ENCODE measurements at regions not wholly inside any gene's neighbourhood (a gene's known extent, or its start where the extent isn't known, plus 50 kb on each side); places are given as distances from the start of the nearest gene placed in this dataset.

DNA sequence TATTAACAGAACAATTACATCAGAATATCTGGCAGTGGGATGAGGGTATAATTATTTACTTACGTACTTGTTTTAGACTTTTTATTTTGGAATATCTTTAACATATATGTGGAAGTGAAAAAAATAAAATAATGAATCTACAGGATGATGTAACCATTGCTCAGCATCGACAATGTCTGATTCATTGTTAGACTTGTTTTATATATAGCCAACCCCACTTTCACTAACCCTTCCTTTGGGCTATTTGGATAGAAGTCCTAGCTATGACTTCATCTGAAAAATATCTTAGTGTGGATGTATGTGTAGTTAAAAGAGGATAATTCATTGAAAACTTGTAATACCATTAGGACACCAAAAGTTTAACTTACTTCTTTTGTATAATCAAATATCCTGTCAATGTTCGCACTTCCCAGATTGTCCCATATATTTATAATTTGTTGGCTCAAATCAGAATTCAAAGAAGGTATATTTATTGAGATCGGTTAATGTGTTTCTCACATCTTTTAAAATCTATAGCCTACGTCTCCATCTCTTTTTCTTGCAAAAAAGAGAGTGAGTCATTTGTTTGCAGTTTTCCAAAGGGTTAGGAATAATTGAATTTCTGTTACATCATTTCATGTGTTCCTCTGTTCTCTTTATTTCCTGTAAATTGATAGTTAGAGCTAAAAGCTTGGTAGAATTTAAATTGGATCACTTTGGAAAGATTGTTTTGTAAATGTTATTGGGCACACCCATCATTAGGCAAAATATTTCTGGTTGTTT is 506.1 kb upstream of the FAM98A start:
- Histone ChIP-seq H3K4me1 (no peaks in the 10 kb centered on the region), H3K27ac (no peak overlapping the region), H3K4me3 (no peak overlapping the region), H3K9me3 (no peaks in the 10 kb centered on the region), H3K36me3 (no peaks in the 10 kb centered on the region), H3K27me3 (no peaks in the 10 kb centered on the region)
- DNase-seq: no peak
- TF ChIP-seq, protein P1, sequence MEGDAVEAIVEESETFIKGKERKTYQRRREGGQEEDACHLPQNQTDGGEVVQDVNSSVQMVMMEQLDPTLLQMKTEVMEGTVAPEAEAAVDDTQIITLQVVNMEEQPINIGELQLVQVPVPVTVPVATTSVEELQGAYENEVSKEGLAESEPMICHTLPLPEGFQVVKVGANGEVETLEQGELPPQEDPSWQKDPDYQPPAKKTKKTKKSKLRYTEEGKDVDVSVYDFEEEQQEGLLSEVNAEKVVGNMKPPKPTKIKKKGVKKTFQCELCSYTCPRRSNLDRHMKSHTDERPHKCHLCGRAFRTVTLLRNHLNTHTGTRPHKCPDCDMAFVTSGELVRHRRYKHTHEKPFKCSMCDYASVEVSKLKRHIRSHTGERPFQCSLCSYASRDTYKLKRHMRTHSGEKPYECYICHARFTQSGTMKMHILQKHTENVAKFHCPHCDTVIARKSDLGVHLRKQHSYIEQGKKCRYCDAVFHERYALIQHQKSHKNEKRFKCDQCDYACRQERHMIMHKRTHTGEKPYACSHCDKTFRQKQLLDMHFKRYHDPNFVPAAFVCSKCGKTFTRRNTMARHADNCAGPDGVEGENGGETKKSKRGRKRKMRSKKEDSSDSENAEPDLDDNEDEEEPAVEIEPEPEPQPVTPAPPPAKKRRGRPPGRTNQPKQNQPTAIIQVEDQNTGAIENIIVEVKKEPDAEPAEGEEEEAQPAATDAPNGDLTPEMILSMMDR (IDR thresholded peaks at IDR 0.05): no peak
- TF ChIP-seq POLR2A (IDR thresholded peaks at IDR 0.05): no peak
- intact Hi-C loops (cut with DNase I; ENCODE audit: low total_unique reads): no loop called here

DNA sequence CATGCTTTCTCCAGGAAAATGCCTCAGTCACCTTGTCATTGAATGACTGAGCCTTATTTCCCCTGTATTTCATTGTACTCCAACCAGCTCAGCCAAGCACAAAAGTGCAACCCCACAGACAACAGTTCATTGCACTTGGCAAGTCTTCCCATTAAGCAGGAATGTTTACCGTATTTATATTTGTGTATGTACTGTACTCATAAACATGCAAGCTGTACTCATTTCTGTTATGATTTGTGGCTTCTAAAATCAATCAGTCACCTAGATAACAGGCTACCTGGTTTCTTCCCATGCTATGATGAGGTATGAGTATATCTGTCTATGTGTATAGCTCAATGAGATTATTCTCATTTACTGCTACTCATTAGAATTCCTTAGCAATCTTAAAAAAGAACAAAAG is 505.5 kb upstream of the FAM98A start:
- H3K4me3 ChIP-seq: no peak overlapping the region
- no peaks in the 10 kb centered on the region for H3K9me3 ChIP-seq
- H3K36me3 ChIP-seq: no peaks in the 10 kb centered on the region
- intact Hi-C loops (cut with DNase I; ENCODE audit: low total_unique reads): no loop called here
- no peak for TF ChIP-seq POLR2A (IDR thresholded peaks at IDR 0.05)
- TF ChIP-seq, protein P1 (IDR thresholded peaks at IDR 0.05): no peak
- no peak for DNase-seq
- H3K4me1 ChIP-seq: no peaks in the 10 kb centered on the region
- no peak overlapping the region for H3K27ac ChIP-seq
- no peaks in the 10 kb centered on the region for H3K27me3 ChIP-seq

DNA sequence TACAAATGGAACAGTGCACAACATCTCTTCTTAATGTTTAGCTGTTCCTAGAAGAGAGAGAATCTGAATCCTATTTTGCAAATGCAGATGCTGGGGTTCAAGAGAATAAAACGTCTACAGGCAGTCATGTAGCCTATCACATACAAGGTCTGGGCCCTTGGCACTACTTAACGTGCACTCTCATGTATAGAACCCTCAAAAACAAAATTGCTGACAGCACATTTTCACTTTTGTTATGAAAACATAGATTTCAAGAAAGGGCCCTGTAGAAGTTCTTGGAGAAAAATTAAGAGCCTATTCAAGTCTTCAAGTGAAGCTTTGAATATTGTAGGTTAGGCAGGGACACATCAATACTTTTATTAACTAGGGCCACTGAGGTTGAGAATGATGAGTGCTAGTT is 504.3 kb upstream of the FAM98A start:
- no peak overlapping the region for H3K4me3 ChIP-seq
- no peaks in the 10 kb centered on the region for H3K4me1 ChIP-seq
- TF ChIP-seq POLR2A (IDR thresholded peaks at IDR 0.05): no peak
- TF ChIP-seq, protein P1 (IDR thresholded peaks at IDR 0.05): no peak
- H3K9me3 ChIP-seq: no peaks in the 10 kb centered on the region
- DNase-seq: no peak
- no peaks in the 10 kb centered on the region for H3K27me3 ChIP-seq
- no peak overlapping the region for H3K27ac ChIP-seq
- H3K36me3 ChIP-seq: no peaks in the 10 kb centered on the region
- intact Hi-C loops (cut with DNase I; ENCODE audit: low total_unique reads): no loop called here

DNA sequence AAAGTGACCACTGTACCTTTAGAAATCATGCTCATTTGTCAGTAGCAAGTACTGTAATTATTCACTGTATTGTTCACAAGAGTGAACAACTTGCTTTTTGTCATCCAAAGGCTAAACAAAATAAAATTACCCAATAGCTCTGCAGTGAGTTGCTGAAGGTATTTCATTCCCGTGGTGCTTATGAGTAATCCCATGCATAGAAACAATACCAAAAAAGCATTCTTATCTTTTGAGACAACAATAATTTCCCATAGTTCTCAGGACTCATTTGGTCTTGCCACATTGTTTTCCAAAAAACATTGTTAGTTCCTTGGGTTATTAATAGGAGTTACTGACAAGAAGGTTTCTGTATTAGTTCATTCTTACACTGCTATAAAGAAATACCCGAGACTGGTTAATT is 503.2 kb upstream of the FAM98A start:
- intact Hi-C loops (cut with DNase I; ENCODE audit: low total_unique reads): no loop called here
- no peaks in the 10 kb centered on the region for H3K9me3 ChIP-seq
- no peak overlapping the region for H3K4me3 ChIP-seq
- no peak for DNase-seq
- no peak overlapping the region for H3K27ac ChIP-seq
- no peaks in the 10 kb centered on the region for H3K27me3 ChIP-seq
- no peaks in the 10 kb centered on the region for H3K4me1 ChIP-seq
- TF ChIP-seq POLR2A (IDR thresholded peaks at IDR 0.05): no peak
- TF ChIP-seq, protein P1 (IDR thresholded peaks at IDR 0.05): no peak
- H3K36me3 ChIP-seq: no peaks in the 10 kb centered on the region

DNA sequence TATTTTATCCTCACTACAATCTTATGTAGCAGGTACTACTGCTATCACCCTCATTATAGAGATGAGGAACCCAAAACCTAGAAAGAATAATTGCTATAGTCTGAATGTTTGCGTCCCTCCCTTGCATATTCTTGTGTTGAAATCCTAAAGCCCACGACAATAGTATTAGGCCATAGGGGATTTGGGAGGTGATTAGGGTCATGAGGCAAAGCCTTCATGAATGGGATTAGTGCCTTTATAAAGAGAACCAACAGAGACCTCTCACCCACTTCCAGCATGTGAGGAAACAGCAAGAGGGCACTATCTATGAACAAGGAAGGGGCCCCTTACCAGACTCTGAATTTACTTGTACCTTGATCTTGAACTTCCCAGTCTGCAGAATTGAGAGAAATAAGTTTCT is 500.3 kb upstream of the FAM98A start:
- intact Hi-C loops (cut with DNase I; ENCODE audit: low total_unique reads): no loop called here
- Histone ChIP-seq H3K27ac (no peak overlapping the region), H3K4me3 (no peak overlapping the region), H3K4me1 (no peaks in the 10 kb centered on the region), H3K27me3 (no peaks in the 10 kb centered on the region), H3K9me3 (no peaks in the 10 kb centered on the region), H3K36me3 (no peaks in the 10 kb centered on the region)
- TF ChIP-seq, protein P1 (IDR thresholded peaks at IDR 0.05): no peak
- TF ChIP-seq POLR2A (IDR thresholded peaks at IDR 0.05): no peak
- no peak for DNase-seq

Data from uterus (tissue), 3 donors.